Mesendoderm (in vitro differentiated cells): ENCODE measurements at regions not wholly inside any gene's neighbourhood (a gene's known extent, or its start where the extent isn't known, plus 50 kb on each side); places are given as distances from the start of the nearest gene placed in this dataset.

Experiments used
- DNase-seq: peaks from one replicate; pipeline ENCODE4 v3.0.0; 2013
- H2AK5ac ChIP-seq: 2 replicates; pipeline ENCODE4 v1.6.1; 2013; ENCODE audit warnings: low read length, inconsistent platforms
- H2BK120ac ChIP-seq: 2 replicates; pipeline ENCODE4 v1.6.1; 2013; ENCODE audit warnings: low read depth, mild to moderate bottlenecking, low read length, moderate library complexity, mixed read lengths
- H2BK15ac ChIP-seq: replicated peaks from 2 replicates; pipeline ENCODE4 v1.6.1; 2013; ENCODE audit warnings: low read depth, mild to moderate bottlenecking, moderate library complexity
- H2BK5ac ChIP-seq: 2 replicates; pipeline ENCODE4 v1.6.1; 2013; ENCODE audit warnings: low read length, inconsistent platforms
- H3K18ac ChIP-seq: 2 replicates; pipeline ENCODE4 v1.6.1; 2013; ENCODE audit warnings: mild to moderate bottlenecking, low read length, mixed read lengths
- H3K23ac ChIP-seq: one replicate; pipeline ENCODE4 v1.6.1; 2013; ENCODE audit warnings: low read length
- H3K27ac ChIP-seq: 2 replicates; pipeline ENCODE4 v1.5.1; 2013; ENCODE audit warnings: low read depth, mild to moderate bottlenecking, inconsistent platforms, low read length, moderate library complexity
- H3K27me3 ChIP-seq: 2 replicates; pipeline ENCODE4 v1.6.1; 2013; ENCODE audit warnings: low read length, control low read depth, mild to moderate bottlenecking, inconsistent platforms; ENCODE audit not compliant: insufficient read depth, poor library complexity
- H3K36me3 ChIP-seq: 2 replicates; pipeline ENCODE4 v1.6.1; 2013; ENCODE audit warnings: low read length, inconsistent platforms; ENCODE audit not compliant: control insufficient read depth, insufficient read depth
- H3K4ac ChIP-seq: one replicate; pipeline ENCODE4 v1.6.1; 2013; ENCODE audit warnings: low read depth, mild to moderate bottlenecking, low read length, moderate library complexity
- H3K4me1 ChIP-seq: 2 replicates; pipeline ENCODE4 v1.6.1; 2013; ENCODE audit warnings: low read depth, low read length, inconsistent platforms; ENCODE audit not compliant: control insufficient read depth
- H3K4me2 ChIP-seq: 2 replicates; pipeline ENCODE4 v1.6.1; 2013; ENCODE audit warnings: low read length
- H3K4me3 ChIP-seq: 2 replicates; pipeline ENCODE4 v1.5.1; 2013; ENCODE audit warnings: mild to moderate bottlenecking, low read length
- H3K56ac ChIP-seq: one replicate; pipeline ENCODE4 v1.6.1; 2013; ENCODE audit warnings: low read length
- H3K79me1 ChIP-seq: 2 replicates; pipeline ENCODE4 v1.6.1; 2013; ENCODE audit warnings: low read length, inconsistent platforms
- H3K79me2 ChIP-seq: 2 replicates; pipeline ENCODE4 v1.6.1; 2013; ENCODE audit warnings: mild to moderate bottlenecking, low read length; ENCODE audit not compliant: control insufficient read depth, insufficient read depth
- H3K9ac ChIP-seq: 2 replicates; pipeline ENCODE4 v1.6.1; 2013; ENCODE audit warnings: low read length, inconsistent platforms
- H4K5ac ChIP-seq: one replicate; pipeline ENCODE4 v1.6.1; 2013; ENCODE audit warnings: low read length
- H4K8ac ChIP-seq: one replicate; pipeline ENCODE4 v1.6.1; 2013; ENCODE audit warnings: low read depth, mild to moderate bottlenecking, control low read depth, low read length, moderate library complexity
- WGBS: extraction: QIAGEN DNeasy Blood & Tissue Kit; methylation state at CpG from one replicate; pipeline ENCODE4 v1.1.7; 2013; ENCODE audit warnings: low lambda C conversion rate, missing lambda C conversion rate; ENCODE audit not compliant: insufficient coverage; ENCODE audit errors: extremely low coverage; 5-methylcytosine and 5-hydroxymethylcytosine counted together

DNA sequence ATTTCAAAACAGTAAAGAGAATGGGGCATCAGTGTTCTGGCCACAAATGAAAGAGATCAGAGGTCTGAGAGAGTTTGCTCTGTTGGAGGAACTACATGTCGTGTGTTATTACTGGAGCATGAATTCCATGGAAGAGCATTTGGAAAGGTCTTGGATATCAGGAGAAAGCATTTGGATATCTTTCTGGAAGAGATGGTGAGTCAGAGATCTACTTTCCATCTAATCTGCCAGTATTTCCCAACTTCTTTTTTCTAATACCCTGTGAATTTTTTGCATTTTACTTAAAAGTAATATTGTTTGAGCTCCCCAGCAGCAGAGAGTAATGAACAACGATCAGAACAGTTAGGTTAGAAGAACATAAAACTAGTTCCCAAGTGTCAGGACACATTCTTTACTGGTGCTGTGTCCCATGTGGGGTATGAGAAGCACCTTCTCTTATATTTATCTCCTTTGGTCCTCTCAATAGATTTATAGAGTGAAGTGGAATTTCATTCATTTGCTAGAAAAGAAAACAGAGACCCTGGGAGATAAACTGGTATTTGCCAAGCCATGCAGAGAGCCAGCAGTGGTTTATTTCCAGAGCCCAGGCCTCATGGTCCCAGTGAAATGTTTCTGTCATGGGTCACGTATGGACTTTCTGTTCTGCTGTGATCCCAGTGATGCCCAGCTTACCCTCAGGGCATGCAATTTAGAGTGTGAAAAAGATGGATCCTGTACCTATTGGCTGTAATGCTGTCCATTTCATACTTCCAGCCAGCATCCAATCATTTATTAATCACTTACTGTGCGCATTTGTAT, 130.8 kb upstream of the NT5C1B start:
- H3K4ac ChIP-seq = no peak overlapping the region
- no peaks in the 10 kb centered on the region for H3K79me2 ChIP-seq
- no peaks in the 10 kb centered on the region for H3K4me1 ChIP-seq
- no peaks in the 10 kb centered on the region for H3K79me1 ChIP-seq
- H3K18ac ChIP-seq = no peak overlapping the region
- H3K27me3 ChIP-seq = no peaks in the 10 kb centered on the region
- no peak overlapping the region for H3K27ac ChIP-seq
- H4K5ac ChIP-seq = no peak overlapping the region
- no peak overlapping the region for H4K8ac ChIP-seq
- no peak overlapping the region for H2BK120ac ChIP-seq
- H3K4me2 ChIP-seq = no peak overlapping the region
- no peak overlapping the region for H3K23ac ChIP-seq
- no peak overlapping the region for H3K4me3 ChIP-seq
- H2BK15ac ChIP-seq = no peak overlapping the region
- peak; percentile 79 for DNase-seq
- no peaks in the 10 kb centered on the region for H3K36me3 ChIP-seq
- H3K9ac ChIP-seq = no peak overlapping the region
- no peak overlapping the region for H2BK5ac ChIP-seq
- H2AK5ac ChIP-seq = no peak overlapping the region
- no peak overlapping the region for H3K56ac ChIP-seq
- no CpG with 5 or more reads among the region's 4 CpGs for WGBS

DNA sequence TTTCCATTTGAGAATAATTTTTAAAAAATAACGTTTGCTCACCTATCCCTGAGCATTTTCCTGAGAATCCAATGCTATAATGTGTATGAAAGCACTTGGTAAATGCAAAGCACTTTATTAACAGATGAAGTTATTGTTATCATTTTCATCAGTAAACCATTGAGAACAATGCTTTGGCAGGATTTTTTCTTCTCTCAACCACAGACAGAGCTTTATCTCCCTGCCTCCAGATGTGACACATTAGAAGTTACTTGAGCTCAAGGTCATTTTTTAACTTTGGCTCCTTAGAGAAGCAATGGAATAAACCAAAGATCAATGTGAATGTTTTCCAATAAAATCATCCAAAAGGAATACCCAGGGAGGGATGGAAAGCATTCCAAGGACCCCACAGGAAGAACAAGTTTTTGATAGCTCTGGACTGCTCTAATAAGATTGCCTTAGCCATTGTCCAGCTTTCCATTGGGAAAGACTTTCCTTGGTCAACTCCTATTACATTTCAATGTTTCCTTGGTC, 118.9 kb upstream of the NT5C1B start:
- H2BK15ac ChIP-seq = no peak overlapping the region
- H3K79me1 ChIP-seq = no peaks in the 10 kb centered on the region
- no peaks in the 10 kb centered on the region for H3K4me1 ChIP-seq
- H3K79me2 ChIP-seq = no peaks in the 10 kb centered on the region
- no peak overlapping the region for H3K9ac ChIP-seq
- H3K56ac ChIP-seq = no peak overlapping the region
- no peak overlapping the region for H2AK5ac ChIP-seq
- H3K27ac ChIP-seq = no peak overlapping the region
- no peak overlapping the region for H2BK5ac ChIP-seq
- H4K5ac ChIP-seq = no peak overlapping the region
- no peak overlapping the region for H4K8ac ChIP-seq
- H3K4ac ChIP-seq = no peak overlapping the region
- H3K4me2 ChIP-seq = no peak overlapping the region
- no peak overlapping the region for H3K18ac ChIP-seq
- no peak overlapping the region for H2BK120ac ChIP-seq
- H3K27me3 ChIP-seq = no peaks in the 10 kb centered on the region
- no peak for DNase-seq
- WGBS = no CpG with 5 or more reads among the region's 1 CpG
- no peak overlapping the region for H3K23ac ChIP-seq
- no peaks in the 10 kb centered on the region for H3K36me3 ChIP-seq
- H3K4me3 ChIP-seq = no peak overlapping the region

DNA sequence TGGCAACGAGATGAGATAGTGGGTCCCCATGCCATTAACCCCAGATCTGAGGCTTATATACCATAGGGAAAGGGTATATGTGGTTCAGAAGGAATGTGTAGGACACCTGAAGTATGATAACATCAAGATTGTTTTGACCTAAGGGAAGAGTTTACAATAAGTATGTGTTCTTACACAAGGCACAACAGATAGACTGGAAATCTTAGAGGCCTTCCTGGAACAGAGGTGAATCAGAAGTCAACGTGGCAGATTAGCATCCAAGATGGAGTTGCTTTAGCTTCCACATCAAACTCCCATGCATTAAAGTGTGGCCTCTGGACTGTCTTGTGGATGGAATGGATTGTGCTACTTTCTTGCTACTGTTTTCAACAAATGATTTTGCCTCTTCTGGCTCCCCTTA, 116.6 kb upstream of the NT5C1B start:
- no peak overlapping the region for H3K4me3 ChIP-seq
- no peak overlapping the region for H3K56ac ChIP-seq
- no peaks in the 10 kb centered on the region for H3K27me3 ChIP-seq
- no CpG with 5 or more reads among the region's 2 CpGs for WGBS
- no peak overlapping the region for H4K5ac ChIP-seq
- H3K23ac ChIP-seq = no peak overlapping the region
- H3K79me2 ChIP-seq = no peaks in the 10 kb centered on the region
- H2BK120ac ChIP-seq = no peak overlapping the region
- H3K36me3 ChIP-seq = no peaks in the 10 kb centered on the region
- no peak overlapping the region for H3K9ac ChIP-seq
- no peak overlapping the region for H3K27ac ChIP-seq
- no peak overlapping the region for H2AK5ac ChIP-seq
- H3K4ac ChIP-seq = no peak overlapping the region
- no peak overlapping the region for H4K8ac ChIP-seq
- H3K79me1 ChIP-seq = no peaks in the 10 kb centered on the region
- DNase-seq = no peak
- no peaks in the 10 kb centered on the region for H3K4me1 ChIP-seq
- no peak overlapping the region for H3K4me2 ChIP-seq
- H2BK15ac ChIP-seq = no peak overlapping the region
- H2BK5ac ChIP-seq = no peak overlapping the region
- H3K18ac ChIP-seq = no peak overlapping the region

DNA sequence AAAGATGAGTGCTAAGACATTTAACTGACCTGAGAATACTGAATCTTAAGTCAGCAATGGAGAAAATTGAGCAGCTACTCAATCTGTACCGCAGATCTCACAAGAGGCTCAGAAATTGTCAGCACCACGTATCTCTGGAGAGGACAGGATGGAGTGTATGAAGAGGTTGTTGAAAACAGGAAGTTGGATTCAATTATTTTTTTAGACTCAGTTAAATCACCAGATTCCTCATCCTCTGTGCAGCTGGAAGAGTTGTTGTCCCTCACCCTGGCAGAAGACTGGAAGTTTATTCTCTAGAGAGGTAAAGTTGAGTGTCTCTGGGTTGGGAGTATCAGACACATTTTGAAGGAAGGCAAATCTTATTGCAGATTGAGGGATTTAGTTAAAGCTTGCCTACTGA, 114.9 kb upstream of the NT5C1B start:
- Histone ChIP-seq H2BK120ac (no peak overlapping the region), H4K5ac (no peak overlapping the region), H3K18ac (no peak overlapping the region), H3K4me3 (no peak overlapping the region), H3K79me2 (no peaks in the 10 kb centered on the region), H3K27ac (no peak overlapping the region), H3K79me1 (no peaks in the 10 kb centered on the region), H3K36me3 (no peaks in the 10 kb centered on the region), H3K27me3 (no peaks in the 10 kb centered on the region), H3K4ac (no peak overlapping the region), H2AK5ac (no peak overlapping the region), H2BK5ac (no peak overlapping the region), H3K9ac (no peak overlapping the region), H2BK15ac (no peak overlapping the region), H3K4me1 (no peaks in the 10 kb centered on the region), H3K4me2 (no peak overlapping the region), H3K23ac (no peak overlapping the region), H4K8ac (no peak overlapping the region), H3K56ac (no peak overlapping the region)
- DNase-seq = no peak
- WGBS = no CpG with 5 or more reads among the region's 2 CpGs

DNA sequence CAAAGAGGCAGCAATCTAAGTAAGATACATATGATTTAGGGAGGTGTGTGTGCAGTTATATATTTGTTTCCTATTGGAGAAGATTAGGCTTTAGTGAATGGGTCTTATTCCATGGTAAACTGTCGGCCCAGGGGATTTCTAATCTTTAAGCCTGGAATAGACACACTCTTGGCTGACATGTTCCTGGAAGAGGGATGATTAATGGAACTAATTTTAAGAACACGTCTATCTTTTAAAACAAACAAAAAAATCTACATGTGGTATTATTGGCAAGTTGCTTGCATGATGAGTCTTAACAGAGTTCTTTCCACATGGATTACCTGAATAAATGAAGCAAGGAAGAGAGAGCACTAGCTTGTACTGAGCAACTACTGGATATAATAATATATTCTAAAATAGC, 114.2 kb upstream of the NT5C1B start:
- Histone ChIP-seq H3K56ac (no peak overlapping the region), H3K79me2 (no peaks in the 10 kb centered on the region), H3K18ac (no peak overlapping the region), H3K4me3 (no peak overlapping the region), H3K4me1 (no peaks in the 10 kb centered on the region), H2BK15ac (no peak overlapping the region), H3K4me2 (no peak overlapping the region), H2AK5ac (no peak overlapping the region), H2BK5ac (no peak overlapping the region), H3K27ac (no peak overlapping the region), H2BK120ac (no peak overlapping the region), H3K9ac (no peak overlapping the region), H3K36me3 (no peaks in the 10 kb centered on the region), H3K4ac (no peak overlapping the region), H3K79me1 (no peaks in the 10 kb centered on the region), H4K5ac (no peak overlapping the region), H4K8ac (no peak overlapping the region), H3K23ac (no peak overlapping the region), H3K27me3 (no peaks in the 10 kb centered on the region)
- no peak for DNase-seq
- WGBS = no CpG with 5 or more reads among the region's 2 CpGs

DNA sequence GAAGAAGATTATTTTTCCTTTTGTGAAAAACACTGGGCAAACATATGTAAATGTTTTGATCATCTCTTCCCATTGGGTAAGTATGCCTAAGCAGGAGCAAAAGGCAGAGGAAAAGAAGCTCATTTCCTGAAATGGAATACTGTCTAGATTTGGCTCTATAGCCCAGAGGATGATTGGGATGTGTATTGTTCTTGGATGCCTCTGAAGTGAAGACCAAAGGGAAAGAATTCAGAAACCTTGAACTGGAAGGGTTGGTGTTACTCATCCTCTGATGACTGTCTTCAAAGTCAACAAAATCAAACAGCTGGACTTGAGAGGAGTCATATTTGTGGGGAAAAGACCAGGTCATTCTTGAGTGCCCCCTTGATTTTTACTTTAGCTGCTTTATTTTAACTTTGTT, 112.6 kb upstream of the NT5C1B start:
- Histone ChIP-seq H2BK5ac (no peak overlapping the region), H3K4me1 (no peaks in the 10 kb centered on the region), H3K56ac (no peak overlapping the region), H3K27me3 (no peaks in the 10 kb centered on the region), H3K79me1 (no peaks in the 10 kb centered on the region), H2BK120ac (no peak overlapping the region), H4K8ac (no peak overlapping the region), H4K5ac (no peak overlapping the region), H2BK15ac (no peak overlapping the region), H3K79me2 (no peaks in the 10 kb centered on the region), H3K4me2 (no peak overlapping the region), H3K9ac (no peak overlapping the region), H3K27ac (no peak overlapping the region), H3K18ac (no peak overlapping the region), H2AK5ac (no peak overlapping the region), H3K4me3 (no peak overlapping the region), H3K4ac (no peak overlapping the region), H3K23ac (no peak overlapping the region), H3K36me3 (no peaks in the 10 kb centered on the region)
- DNase-seq = no peak
